OCI-LY3 (cell line): ENCODE measurements at regions not wholly inside any gene's neighbourhood (a gene's known extent, or its start where the extent isn't known, plus 50 kb on each side); places are given as distances from the start of the nearest gene placed in this dataset.

ENCODE experiments used
- CTCF ChIP-seq: fragments of 200-600, 300-600 bp; sonication (generic); IDR thresholded peaks from 2 replicates; pipeline ENCODE4 v1.5.1; 2014; ENCODE audit warnings: antibody characterized with exemption, low read length, low read depth
- EZH2phosphoT487 ChIP-seq: fragments of 200-600 bp; shearing (Covaris generic); IDR thresholded peaks from 2 replicates; pipeline ENCODE4 v1.6.1; 2018; ENCODE audit warnings: antibody characterized with exemption, mixed run types, low read depth

DNA sequence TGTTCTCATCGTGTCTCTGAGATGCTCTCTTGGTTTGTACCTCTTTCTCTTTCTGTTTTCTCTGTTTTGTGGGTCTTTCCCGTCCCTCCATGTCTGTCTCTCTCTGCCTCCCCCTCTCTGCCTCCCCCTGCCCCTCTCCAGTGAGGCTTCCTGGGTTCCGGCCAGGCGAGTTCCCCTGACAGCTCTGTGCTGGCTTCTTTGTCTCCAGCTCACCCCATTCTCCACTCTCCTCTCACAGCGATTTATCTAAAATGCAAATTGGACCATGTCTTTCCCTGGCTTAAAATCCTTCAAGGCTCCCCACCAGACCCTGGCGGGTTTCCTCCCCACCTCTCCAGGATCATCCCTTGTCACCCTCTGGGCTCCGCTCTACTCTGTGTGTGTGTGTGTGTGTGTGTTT, 202.4 kb upstream of the POU3F1 start:
- no peak for TF ChIP-seq CTCF
- no peak for TF ChIP-seq EZH2phosphoT487
